Immature natural killer cell (primary cell): ENCODE measurements at regions not wholly inside any gene's neighbourhood (a gene's known extent, or its start where the extent isn't known, plus 50 kb on each side); places are given as distances from the start of the nearest gene placed in this dataset.

Source experiments
- DNase-seq, 3 donors: peaks; one replicate each; pipeline ENCODE4 v3.0.0; 2022; ENCODE audit warnings: mixed read lengths in 1 of 3
- H3K27ac Mint-ChIP-seq, 6 donors: one replicate each; pipeline ENCODE4 v1.8.0; 2020; ENCODE audit warnings: mixed read lengths in 6 of 6, mild to moderate bottlenecking in 5 of 6, inconsistent platforms in 4 of 6, moderate library complexity in 3 of 6
- H3K27me3 Mint-ChIP-seq, 3 donors: one replicate each; pipeline ENCODE4 v1.8.0; 2020 to 2021; ENCODE audit warnings: low read depth in 3 of 3, mild to moderate bottlenecking in 3 of 3, mixed read lengths in 3 of 3, moderate library complexity in 3 of 3, inconsistent platforms in 1 of 3
- H3K36me3 Mint-ChIP-seq, 3 donors: one replicate each; pipeline ENCODE4 v1.8.0; 2020; ENCODE audit warnings: mixed read lengths in 3 of 3, inconsistent platforms in 2 of 3, mild to moderate bottlenecking in 2 of 3
- H3K4me1 Mint-ChIP-seq, 2 donors: one replicate each; pipeline ENCODE4 v1.8.0; 2020; ENCODE audit warnings: inconsistent platforms in 2 of 2, mild to moderate bottlenecking in 2 of 2, mixed read lengths in 2 of 2, moderate library complexity in 1 of 2
- H3K4me3 Mint-ChIP-seq, 5 donors: one replicate each; pipeline ENCODE4 v1.8.0; 2020; ENCODE audit warnings: mild to moderate bottlenecking in 5 of 5, mixed read lengths in 5 of 5, inconsistent platforms in 3 of 5, moderate library complexity in 3 of 5
- H3K9me3 Mint-ChIP-seq, 6 donors: one replicate each; pipeline ENCODE4 v1.8.0; 2020; ENCODE audit warnings: mild to moderate bottlenecking in 6 of 6, mixed read lengths in 6 of 6, inconsistent platforms in 4 of 6, moderate library complexity in 3 of 6

DNA sequence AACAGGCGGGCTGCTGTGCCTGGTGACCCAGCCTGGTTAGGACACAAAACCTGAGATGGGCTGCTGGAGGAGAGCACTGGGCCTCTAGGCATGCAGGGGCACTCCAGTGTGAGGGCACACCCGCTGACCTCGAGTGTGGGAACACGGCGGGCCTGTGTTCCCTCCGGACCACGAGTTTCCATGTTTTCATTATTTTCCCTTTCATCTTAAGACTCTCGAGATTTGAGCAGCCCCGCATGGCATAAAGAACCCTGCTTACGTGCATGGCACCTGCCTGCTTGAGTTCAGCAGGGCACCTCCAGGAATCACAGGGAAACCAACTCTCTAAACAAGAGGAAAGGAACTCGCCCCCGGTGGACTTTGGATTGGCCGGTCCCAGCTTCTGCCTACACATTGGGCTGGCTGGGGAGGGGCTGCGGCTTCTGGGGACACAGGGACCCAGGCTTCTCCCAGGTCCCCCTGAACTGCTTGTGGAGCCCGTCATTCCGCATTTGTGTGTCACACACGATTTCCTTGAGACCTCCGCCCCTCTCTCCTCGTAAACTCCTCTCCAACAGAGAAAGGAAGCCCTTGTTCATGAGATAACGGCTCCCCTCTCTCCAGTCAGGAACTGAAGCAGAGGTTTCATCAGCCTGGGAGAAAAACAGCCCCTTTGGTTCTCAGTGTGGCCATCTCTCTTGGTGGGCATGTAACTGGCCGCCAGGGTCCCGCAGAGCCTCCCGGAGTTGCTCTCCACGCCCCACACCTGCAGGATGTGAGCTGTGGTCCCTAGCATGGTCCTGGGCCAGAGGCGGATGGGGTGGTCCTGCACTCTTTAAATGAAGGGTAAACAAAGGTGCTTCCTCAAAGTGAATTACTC, 181.8 kb downstream of the TTLL2 start:
- peaks cover 0 to 2% (median 0%) of the 10 kb centered on the region in 6 donors for H3K9me3 Mint-ChIP-seq
- H3K36me3 Mint-ChIP-seq = no peaks in the 10 kb centered on the region
- no peak overlapping the region for H3K4me3 Mint-ChIP-seq
- H3K4me1 Mint-ChIP-seq = no peaks in the 10 kb centered on the region
- H3K27me3 Mint-ChIP-seq = peaks cover 0 to 2% (median 0%) of the 10 kb centered on the region in 3 donors
- DNase-seq = no peak
- no peak overlapping the region for H3K27ac Mint-ChIP-seq

DNA sequence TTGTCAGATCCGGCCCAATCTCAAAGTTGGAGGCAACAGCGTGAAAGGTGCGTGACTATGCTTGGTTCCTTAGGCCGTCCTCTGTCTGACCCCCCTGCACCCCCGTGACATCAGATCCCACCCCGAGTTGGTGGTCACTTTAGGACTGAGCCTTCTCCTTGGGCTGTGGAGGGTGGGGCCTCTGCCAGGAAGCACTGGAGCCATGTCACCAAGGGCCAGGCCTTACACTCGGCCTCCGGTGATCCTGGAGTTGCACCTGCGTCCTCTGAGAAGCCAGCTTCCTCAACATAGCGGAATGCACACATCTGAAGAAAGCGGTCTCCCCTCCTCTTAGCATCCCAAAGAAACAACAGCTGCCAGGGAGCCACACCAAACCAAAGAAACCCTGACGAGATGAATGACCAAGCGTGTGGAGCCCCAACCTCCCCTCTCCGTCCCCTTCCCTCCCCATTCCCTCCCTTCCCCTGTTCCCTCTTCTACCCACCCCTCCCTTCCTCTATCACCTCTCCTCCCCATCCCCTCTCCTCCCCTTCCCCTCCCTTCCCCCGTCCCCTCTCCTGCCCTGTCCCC, 182.6 kb downstream of the TTLL2 start:
- Mint-ChIP-seq H3K27ac (no peak overlapping the region), H3K36me3 (no peaks in the 10 kb centered on the region), H3K4me1 (no peaks in the 10 kb centered on the region), H3K4me3 (no peak overlapping the region), H3K9me3 (peaks cover 0 to 2% (median 0%) of the 10 kb centered on the region in 6 donors), H3K27me3 (peaks cover 0 to 2% (median 2%) of the 10 kb centered on the region in 3 donors)
- no peak for DNase-seq

DNA sequence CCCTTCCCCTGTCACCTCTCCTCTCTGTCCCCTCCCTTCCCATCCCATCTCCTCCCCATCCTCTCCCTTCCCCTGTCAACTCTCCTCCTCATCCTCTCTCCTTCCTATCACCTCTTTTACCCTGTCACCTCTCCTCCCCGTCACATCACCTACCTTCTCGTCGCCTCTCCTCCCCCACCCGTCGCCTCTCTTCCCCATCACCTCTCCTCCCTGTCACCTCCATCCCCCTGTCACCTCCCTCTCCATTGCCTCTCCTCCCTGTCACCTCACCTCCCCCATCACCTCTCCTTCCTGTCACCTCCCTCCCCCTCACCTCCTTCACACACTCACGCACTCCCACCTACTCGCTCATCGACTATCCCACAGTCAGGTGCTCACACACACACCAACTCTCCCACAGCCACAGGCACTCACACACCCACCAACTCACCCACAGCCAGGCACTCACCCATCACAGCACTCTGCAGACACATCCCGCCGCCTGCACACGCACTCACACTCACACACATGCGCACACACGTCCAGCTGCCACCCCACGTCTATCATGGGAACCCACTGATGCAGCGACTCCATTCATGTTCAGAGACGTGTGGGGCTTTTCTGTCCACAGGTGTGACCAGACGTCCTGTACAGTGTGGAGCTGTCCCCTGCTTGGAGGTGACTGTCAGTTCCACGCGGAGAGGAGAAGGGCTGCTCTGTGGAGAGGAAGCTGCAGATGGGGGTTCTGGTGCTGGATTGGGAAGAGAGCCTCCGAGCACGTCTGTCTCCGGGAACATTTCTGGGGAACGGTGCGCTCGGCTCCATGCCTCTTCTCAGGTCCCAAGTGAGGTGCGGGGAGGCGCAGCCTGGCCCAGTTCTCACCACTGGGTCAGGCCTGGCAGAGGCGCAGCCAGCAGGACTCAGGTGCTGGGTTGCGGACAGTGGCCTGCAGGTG, 184.3 kb downstream of the TTLL2 start:
- H3K36me3 Mint-ChIP-seq = no peaks in the 10 kb centered on the region
- peaks cover 0 to 2% (median 2%) of the 10 kb centered on the region in 3 donors for H3K27me3 Mint-ChIP-seq
- no peak for DNase-seq
- H3K4me1 Mint-ChIP-seq = no peaks in the 10 kb centered on the region
- H3K9me3 Mint-ChIP-seq = no peaks in the 10 kb centered on the region
- no peak overlapping the region for H3K4me3 Mint-ChIP-seq
- H3K27ac Mint-ChIP-seq = no peak overlapping the region

DNA sequence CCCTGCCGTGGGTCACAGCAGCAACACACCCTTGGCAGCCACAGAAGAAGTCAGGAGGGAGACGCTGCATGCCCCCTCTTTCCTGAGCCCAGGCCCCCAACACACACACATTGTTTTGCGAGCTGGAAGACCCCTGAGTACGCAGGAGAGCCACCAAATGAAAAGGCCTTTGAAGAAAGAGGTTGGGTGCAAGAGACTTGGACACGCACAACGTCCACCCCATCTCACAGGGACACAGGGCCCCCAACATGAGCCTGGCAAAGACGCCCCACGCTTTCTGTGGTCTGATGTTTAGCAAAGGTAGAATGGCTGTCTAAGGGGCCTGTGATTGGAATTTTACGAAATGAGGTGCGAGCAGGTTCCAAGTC, 185.0 kb downstream of the TTLL2 start:
- peaks cover 0 to 2% (median 2%) of the 10 kb centered on the region in 3 donors for H3K27me3 Mint-ChIP-seq
- H3K36me3 Mint-ChIP-seq = no peaks in the 10 kb centered on the region
- H3K9me3 Mint-ChIP-seq = no peaks in the 10 kb centered on the region
- no peak overlapping the region for H3K4me3 Mint-ChIP-seq
- no peak overlapping the region for H3K27ac Mint-ChIP-seq
- DNase-seq = no peak
- no peaks in the 10 kb centered on the region for H3K4me1 Mint-ChIP-seq

DNA sequence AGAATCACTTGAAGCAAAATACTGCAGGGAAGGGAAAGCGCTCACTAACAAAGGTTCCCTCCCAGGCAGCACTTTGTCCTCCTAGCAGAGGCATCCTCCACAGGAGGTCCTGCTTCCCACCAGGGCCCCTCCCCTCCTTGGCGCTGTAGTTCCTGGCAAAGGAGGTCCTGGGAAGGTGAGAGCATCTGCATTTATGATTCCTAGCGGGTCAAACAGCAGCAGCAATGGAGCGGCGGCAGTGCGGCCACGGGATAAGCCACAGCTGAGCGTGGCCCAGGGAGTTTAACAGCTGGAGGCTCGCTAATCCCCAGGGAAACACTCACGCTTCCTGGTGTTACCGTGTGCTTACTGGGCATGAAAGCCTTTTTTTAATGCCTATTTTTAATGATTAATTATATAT, 185.8 kb downstream of the TTLL2 start:
- no peak overlapping the region for H3K4me3 Mint-ChIP-seq
- H3K27ac Mint-ChIP-seq = no peak overlapping the region
- H3K9me3 Mint-ChIP-seq = no peaks in the 10 kb centered on the region
- no peaks in the 10 kb centered on the region for H3K36me3 Mint-ChIP-seq
- DNase-seq = no peak
- peaks cover 0 to 2% (median 2%) of the 10 kb centered on the region in 3 donors for H3K27me3 Mint-ChIP-seq
- no peaks in the 10 kb centered on the region for H3K4me1 Mint-ChIP-seq

DNA sequence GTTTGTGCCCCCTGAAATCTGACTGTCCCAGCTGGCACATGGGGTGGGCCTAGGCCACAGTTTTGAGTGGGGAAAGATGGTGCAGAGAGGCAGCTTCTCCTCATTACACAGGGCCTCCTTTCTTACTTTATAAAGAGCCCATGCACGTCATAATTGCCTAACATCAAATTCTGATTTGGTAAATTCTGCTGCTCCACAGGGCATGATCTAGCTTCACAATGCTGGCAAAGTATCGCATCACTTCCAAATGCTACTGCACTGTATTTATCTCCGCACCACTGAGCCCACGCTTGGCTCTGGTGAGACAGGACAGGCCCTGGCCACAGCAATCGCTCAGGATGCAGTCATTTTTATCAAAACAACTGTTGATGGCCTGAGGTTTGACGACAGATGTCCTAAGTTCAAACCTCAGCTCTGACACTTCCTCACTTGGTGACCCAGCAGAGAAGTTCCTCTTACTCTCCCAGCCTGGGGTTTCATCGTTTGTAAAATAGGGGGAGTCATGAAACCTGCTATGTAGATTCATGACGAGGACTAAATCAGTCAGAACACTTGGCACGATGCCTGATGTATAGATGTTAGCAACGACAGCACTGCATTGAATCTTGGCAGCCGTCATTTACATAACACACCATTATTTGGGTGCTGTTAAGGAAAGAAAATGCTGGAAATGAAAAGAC, 187.9 kb downstream of the TTLL2 start:
- Mint-ChIP-seq H3K27me3 (peaks cover 0 to 2% (median 2%) of the 10 kb centered on the region in 3 donors), H3K4me1 (no peaks in the 10 kb centered on the region), H3K27ac (no peak overlapping the region), H3K36me3 (no peaks in the 10 kb centered on the region), H3K9me3 (no peaks in the 10 kb centered on the region), H3K4me3 (no peak overlapping the region)
- DNase-seq = no peak

DNA sequence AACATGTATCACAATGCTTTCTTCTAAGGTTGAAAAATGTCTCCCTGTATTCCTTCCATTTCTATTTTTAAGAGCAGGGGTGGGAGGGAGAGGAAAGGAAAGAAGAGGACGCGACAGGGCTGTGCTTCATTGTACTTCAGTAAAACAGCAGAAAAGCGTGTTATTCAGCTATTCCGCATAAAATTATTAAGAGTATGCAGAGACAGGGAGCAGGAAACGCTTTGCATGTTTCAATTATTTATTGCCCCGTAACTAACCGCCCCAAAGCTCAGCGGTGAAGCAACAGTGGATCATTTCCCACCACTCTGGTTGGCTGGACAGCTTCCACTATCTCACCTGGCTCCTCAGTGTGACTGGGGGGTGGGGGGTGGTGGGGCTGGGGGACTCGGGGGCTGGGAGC, 188.9 kb downstream of the TTLL2 start:
- Mint-ChIP-seq H3K9me3 (no peaks in the 10 kb centered on the region), H3K27me3 (peaks cover 0 to 2% (median 2%) of the 10 kb centered on the region in 3 donors), H3K4me1 (no peaks in the 10 kb centered on the region), H3K27ac (no peak overlapping the region), H3K4me3 (no peak overlapping the region), H3K36me3 (no peaks in the 10 kb centered on the region)
- no peak for DNase-seq

DNA sequence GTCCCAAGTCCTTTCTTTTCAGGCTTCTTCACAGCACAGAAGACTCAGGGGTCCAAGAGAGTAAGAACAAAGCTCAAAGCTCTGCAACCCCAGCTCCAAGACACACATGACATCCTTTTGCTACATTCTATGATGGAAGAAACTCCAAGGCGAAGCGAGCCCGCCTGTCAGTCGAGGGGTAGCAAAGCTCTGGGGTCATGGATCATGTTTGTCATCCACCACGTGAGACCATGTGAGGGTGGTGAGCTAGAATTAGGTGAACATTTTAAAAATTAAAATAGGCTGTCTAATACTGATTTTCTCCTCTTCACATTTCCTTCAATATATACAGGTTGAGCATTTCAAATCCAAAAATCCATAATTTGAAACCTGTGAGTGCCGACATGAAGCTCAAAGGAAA, 189.6 kb downstream of the TTLL2 start:
- H3K9me3 Mint-ChIP-seq = no peaks in the 10 kb centered on the region
- no peak overlapping the region for H3K27ac Mint-ChIP-seq
- H3K36me3 Mint-ChIP-seq = no peaks in the 10 kb centered on the region
- H3K4me3 Mint-ChIP-seq = no peak overlapping the region
- H3K27me3 Mint-ChIP-seq = peaks cover 0 to 2% (median 2%) of the 10 kb centered on the region in 3 donors
- DNase-seq = no peak
- no peaks in the 10 kb centered on the region for H3K4me1 Mint-ChIP-seq

DNA sequence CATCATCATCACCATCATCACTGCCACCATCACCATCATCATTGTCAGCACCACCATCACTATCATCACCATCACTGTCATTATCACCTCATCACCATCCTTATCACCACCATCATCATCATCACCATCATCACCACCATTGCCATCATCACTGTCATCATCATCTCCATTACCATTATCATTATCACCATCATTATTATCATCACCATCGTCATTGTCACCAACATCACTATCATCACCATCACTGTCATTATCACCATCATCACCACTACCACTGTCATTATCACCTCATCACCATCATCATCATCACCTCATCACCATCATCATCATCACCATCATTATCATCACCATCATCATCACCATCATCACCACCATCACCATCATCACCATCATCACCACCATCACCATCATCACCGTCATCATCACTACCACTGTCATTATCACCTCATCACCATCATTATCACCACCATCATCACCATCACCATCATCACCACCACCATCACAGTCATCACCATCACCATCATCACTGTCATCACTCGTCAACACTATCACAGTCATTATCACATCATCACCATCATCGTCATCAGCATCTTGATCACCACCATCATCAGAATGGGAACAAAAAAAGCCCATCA, 191.1 kb downstream of the TTLL2 start:
- Mint-ChIP-seq H3K4me1 (no peaks in the 10 kb centered on the region), H3K9me3 (no peaks in the 10 kb centered on the region), H3K4me3 (no peak overlapping the region), H3K27ac (no peak overlapping the region), H3K36me3 (no peaks in the 10 kb centered on the region), H3K27me3 (peaks cover 0 to 7% (median 2%) of the 10 kb centered on the region in 3 donors)
- no peak for DNase-seq

DNA sequence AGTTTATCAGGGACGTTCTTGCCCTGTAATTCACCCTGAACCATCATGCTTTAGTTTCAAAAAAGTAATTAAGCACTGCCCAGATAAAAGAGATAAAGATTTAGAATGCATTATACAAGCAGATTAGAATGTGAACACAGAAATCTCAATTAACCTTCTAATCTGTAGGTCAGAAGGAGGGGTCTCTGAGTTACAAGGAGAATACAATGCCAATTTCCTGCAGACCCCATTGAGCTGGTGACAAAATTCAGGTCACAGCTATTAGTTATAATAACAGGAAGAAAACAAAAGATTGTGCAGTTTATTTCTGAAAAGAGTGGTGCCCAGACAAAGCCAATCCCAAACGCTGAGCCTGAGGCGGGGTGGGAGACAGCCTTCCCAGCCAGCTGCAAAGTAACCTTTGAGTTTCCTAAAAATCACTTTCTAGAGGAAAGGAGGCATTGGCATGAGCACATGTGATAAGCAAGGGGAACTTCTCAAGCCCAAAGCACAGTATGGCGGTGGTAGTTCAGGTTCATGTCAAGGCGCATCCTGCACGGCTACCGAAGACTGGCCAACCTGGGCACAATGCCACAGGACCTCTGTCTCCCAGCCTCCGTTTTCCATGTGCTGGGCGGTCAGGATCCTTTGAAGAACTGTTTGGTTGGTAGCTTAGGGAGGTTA, 192.5 kb downstream of the TTLL2 start:
- Mint-ChIP-seq H3K4me1 (no peaks in the 10 kb centered on the region), H3K9me3 (no peaks in the 10 kb centered on the region), H3K36me3 (no peaks in the 10 kb centered on the region), H3K4me3 (no peak overlapping the region), H3K27ac (no peak overlapping the region), H3K27me3 (peaks cover 0 to 7% (median 0%) of the 10 kb centered on the region in 3 donors)
- no peak for DNase-seq

DNA sequence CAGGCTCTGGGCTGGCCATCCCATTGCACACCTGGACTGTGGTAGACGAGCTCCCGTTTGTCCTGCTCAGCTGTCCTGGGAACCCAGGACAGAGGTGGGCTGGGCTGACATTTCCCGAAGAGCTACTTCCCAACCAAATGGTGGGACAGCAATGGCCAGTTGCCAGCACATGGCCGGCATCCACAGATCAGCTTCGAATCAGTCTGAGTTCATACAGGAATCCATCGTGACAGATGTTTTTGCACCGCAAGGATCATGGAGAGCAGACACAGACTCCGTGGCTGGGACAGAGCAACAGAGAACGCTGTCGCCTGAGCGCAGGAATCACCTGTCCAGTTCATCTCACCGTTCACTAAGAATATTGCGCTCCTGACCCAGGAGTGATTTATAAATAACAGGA, 198.5 kb downstream of the TTLL2 start:
- Mint-ChIP-seq H3K27ac (no peak overlapping the region), H3K27me3 (peaks cover 0 to 8% (median 5%) of the 10 kb centered on the region in 3 donors), H3K9me3 (no peaks in the 10 kb centered on the region), H3K4me1 (no peaks in the 10 kb centered on the region), H3K36me3 (no peaks in the 10 kb centered on the region), H3K4me3 (no peak overlapping the region)
- DNase-seq = no peak

DNA sequence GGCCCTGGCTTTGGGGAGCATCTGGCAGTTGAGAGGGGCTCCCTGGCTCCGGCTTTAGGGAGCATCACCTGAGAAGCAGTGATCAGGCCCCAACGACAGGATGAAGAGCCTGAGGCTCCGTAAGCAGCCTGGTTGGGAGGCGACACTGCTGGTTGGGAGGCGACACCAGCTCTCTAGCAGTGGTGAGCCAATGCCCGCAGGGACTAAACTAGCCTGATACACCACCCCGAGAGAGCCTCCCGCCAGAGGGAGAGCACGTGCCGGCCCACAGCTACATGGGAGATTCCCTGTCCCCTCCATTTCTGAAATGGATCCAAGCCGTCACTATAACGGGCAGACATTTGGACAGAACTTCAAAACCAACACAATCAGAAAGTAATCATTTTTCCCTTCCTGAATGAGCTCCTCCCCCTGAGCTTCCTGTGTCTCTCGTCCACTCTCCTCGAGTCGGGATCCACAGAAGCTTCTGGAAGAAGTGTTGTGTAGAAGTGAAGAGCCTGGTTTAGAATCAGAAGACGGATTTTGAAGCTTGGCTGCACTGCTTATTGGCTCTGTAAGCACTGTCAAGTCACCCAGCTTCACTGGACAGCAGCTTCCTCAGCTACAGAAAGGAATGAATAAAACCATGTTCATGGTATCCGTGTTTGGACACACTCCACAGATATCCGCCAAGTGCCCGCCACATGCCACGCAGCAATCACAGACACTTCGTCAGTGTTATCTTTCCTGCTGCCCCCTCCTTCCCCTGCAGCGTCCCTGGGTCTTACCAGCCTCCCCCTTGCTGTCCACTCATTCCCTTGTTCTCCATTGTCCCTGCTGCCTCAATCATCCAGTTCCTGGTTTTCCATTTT, 199.6 kb downstream of the TTLL2 start:
- Mint-ChIP-seq H3K4me1 (no peaks in the 10 kb centered on the region), H3K36me3 (no peaks in the 10 kb centered on the region), H3K9me3 (no peaks in the 10 kb centered on the region), H3K27me3 (peaks cover 0 to 8% (median 7%) of the 10 kb centered on the region in 3 donors), H3K27ac (no peak overlapping the region), H3K4me3 (no peak overlapping the region)
- DNase-seq = no peak
